GM19468 (cell line): ENCODE measurements at regions not wholly inside any gene's neighbourhood (a gene's known extent, or its start where the extent isn't known, plus 50 kb on each side); places are given as distances from the start of the nearest gene placed in this dataset.
"Not testable (repeated sequence)": the region's sequence is repeated elsewhere in the genome, so short reads cannot be mapped to it uniquely, and the experiment has no call there.

Experiments
- ATAC-seq: cut with Tn5 transposase; IDR thresholded peaks from one replicate; pipeline ENCODE4 v1.9.1; 2021; ENCODE audit warnings: mild to moderate bottlenecking, moderate library complexity, moderate number of reproducible peaks; ENCODE audit not compliant: unreplicated experiment; ENCODE audit errors: extremely low read depth

DNA sequence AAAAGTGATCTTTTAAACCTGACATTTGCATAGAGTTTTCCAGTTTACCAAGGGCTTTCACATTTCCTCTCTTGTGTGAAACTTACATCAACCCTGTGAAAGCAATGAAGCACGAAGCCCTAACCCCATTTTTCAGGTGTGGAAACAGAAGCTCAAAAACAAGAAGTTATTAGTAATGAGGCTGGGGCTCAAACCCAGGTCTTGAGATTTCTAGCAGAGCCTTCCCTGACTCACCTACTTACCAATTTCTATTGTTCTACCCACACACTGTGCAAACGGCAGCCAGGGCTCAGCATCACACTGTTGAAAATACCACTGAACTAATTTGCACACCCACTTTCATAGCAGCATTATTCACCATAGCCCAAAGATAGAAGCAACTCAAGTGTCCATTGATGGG lies 117.8 kb upstream of the IGF1R start:
- no peak for ATAC-seq

DNA sequence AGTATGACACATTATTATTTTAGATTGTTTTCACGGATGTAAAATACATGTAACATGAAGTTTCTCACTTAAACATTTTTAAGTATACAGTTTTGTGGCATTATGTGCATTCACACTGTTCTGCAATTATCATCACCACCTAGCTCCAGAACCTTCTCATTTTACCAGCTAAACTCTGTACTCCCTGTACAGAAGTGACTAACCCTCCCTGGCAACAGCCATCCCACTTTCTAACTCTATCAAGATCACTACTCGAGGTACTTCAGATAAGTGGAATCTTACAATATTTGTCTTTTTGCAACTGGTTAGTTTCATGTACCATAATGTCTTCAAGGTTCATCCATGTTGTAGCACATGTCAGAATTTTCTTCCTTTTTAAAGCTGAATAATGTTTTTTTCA lies 116.3 kb upstream of the IGF1R start:
- ATAC-seq = no peak

DNA sequence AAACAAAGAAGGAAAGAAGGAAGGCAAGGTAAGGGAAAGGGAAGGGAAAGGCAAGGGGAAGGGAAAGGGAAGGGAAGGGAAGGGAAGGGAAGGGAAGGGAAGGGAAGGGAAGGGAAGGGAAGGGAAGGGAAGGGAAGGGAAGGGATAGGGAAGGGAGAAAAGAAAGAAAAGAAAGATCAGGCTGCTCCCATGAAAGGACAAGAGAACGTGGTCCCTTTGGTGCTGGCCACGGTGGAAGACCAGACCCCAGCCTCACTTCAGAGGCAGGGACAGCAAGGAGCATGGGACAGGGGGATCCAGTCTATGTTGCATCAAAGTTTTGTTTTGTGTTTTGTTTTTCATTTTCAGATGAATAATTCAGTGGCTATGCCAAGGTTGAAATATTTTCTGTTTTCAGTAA lies 111.4 kb upstream of the IGF1R start:
- ATAC-seq = no peak

DNA sequence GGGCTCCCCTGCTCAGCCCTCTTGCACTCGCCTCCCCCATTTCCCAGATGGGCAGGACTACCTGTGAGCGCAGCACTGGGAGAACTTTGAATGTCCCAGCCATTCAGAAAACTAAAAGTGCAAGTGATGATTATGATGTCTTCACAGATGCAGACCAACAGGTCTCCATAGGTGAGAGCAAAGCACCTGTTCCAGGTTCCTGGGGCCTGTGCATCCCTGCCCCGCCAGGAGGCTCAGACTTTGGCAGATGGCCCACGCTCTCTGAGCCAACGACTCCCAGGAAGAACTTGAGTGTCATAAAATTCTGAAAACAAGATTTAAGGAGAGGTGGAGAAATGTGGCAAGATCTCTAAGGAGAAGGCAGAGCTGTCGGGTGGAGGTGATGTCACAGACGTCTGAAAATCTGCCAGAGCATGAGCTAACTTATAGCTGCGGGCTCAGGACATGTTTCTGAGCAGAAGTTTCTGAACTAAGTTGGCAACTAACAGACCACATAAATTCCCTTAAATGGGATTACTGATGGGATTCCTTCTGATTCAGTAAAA lies 110.8 kb upstream of the IGF1R start:
- ATAC-seq = no peak

DNA sequence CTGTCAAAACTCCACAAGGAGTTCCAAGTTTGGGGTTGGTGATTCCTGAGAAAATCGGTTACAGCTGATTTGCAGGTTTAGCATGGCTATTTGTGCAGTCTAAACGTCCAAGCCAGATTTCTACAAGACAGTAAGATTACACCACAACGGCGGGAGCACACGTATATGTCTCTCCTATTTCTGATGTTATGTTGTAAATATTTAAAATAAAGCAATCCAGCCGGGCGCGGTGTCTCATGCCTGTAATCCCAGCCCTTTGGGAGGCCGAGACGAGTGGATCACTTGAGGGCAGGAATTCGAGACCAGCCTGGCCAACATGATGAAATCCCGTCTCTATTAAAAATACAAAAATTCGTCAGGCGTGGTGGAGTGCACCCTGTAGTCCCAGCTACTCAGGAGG lies 106.8 kb upstream of the IGF1R start:
- no peak for ATAC-seq

DNA sequence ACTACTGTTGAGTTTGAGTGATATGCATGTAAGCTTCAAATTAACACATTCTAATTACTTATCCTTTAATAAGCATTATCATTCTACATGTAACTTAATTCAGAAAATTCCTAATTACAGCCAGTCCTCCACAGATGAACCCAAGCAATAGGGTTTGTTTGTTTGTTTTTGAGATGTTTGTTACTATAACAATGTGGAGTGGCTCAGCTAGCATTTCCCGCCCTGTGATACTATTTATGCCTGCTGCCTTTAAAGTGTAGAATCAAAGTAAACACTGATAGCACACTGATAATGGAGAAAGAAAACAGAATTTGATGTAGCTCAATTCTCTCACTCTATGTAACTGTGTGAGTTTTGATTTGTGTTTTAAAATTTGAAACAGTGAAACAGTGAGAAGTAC lies 105.1 kb upstream of the IGF1R start:
- no peak for ATAC-seq

DNA sequence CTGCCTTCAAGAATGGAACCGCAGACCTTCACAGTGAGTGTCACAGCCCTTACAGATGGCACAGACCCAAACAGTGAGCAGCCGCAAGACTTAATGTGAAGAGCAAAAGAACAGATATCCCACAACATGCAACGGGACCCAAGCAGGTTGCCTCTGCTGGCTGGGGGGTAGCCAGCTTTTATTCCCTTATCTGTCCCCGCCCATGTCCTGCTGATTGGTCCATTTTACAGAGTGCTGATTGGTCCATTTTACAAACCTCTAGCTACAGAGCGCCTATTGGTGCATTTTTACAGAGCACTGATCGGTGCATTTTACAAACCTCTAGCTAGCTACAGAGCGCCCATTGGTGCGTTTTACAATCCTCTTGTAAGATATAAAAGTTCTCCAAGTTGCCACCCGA lies 102.0 kb upstream of the IGF1R start:
- ATAC-seq = no peak

DNA sequence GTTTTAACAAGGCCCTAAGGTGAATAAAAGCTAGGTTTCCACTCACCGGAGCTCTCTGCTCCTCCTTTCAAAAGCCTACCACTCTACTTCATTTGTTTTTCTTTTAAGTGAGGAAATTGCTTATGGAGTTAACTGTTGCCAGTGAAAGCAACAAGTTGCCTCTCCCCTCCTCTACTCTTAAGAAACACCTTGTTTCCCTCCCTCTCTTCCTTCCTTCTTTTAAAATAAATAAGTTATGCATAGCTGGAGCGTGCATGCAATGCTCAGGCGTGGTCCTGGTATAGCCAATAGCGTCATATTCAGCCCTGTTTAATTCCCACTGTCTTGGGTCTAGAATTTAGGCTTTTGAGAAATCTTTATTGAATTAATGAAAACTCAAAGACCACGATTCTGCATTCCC lies 101.1 kb upstream of the IGF1R start:
- ATAC-seq = no peak

DNA sequence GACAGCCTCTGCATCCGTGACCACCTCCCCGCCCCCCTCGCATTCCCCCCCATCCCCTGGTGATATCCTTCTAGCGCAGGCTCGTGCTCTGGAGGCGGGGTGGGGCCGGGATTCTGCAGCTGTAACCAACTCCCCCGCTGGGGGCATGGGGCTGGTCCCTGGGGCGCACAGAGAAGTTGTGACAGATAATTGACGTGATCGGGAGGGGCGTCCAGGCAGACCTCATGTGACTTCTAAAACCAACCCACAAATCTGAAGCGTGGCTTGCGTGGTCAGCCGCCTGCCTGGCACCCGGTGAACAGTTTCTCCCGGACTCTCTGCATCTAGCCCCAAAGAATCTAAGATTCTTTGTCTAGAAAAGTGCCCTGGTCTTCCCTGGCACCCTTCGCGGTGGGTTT lies 100.6 kb upstream of the IGF1R start:
- no peak for ATAC-seq

DNA sequence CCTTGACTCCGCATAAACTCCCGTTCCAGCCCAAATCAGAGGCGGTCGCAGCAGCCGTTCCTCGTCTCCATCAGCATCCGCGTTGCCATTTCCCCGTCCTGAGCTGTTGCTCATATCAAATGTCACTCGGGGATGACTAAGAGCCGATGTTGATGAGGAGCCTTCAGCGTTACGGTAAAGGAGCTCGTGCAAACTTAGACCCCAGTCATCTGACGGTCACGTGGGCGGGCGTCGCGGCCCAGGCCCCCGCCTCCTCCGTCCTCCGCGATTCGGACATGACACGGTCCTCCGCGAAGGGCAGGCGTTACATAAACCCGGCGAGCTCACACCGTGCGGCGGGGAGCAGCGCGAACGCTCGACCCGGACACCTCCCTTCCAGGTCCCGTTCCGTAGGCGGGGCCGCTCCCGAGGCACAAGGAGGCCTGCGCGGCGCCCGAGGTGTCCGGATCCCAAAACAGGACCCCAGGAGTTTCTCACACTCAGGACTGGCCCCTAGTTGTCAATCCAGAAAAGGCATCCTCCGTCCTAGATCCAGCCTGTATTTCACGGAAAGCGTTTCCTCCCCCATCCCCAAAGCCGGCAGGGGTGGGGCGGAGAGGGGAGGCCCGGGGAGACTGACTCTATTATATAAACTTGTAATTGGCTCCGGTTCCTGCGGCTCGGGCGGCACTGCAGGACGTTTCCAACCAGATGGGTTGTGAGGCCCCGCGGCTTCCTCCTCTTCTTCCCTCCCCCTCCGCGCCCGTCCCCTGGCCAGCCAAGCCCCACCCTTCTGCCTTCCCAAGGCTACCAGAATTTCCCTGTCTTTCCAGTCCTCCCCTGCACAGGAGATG lies 100.0 kb upstream of the IGF1R start:
- no peak for ATAC-seq

DNA sequence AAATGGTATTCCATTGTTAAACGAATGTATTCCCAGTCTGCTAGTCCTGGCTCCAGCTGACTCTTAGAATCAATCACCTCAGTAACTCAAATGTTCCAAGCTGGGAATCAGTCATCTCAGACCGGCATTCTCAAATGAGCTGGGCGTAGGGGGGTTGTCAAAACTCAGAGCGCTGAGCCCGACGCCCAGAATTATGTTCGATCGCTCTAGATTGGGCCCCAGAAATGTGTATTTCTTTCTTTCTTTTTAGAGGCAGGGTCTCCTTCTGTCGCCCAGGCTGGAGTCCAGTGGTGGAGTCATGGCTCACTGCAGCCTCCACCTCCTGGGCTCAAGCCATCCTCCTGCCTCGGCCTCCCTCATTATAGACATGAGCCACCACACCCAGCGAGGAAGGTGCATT lies 99.3 kb upstream of the IGF1R start:
- no peak for ATAC-seq

DNA sequence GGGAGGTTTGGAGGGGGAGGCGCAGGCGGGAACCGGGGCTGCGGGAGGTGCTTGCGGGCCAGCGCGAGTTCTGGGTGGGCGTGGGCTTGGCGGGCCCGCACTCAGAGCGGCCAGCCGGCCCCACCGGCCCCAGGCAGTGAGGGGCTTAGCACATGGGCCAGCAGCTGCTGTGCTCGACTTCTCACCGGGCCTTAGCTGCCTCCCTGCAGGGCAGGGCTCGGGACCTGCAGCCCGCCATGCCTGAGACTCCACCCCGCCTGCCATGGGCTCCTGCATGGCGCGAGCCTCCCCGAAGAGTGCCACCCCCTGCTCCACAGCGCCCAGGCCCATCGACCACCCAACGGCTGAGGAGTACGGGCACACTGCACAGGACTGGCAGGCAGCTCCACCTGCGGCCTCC lies 98.6 kb upstream of the IGF1R start:
- ATAC-seq = no peak

DNA sequence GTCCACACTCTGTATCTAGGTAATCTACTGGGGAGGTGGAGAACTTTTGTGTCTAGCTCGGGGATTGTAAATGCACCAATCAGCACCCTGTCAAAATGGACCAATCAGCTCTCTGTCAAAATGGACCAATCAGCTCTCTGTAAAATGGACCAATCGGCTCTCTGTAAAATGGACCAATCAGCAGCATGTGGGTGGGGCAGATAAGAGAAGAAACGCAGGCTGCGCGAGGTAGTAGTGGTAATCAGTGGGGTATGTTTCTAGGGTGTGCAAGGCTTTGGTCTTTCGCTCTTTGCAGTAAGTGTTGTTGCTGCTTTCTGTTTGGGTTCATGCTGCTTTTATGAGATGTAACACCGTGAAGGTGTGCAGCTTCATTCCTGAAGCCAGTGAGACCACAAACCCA lies 98.0 kb upstream of the IGF1R start:
- not testable (repeated sequence) for ATAC-seq

DNA sequence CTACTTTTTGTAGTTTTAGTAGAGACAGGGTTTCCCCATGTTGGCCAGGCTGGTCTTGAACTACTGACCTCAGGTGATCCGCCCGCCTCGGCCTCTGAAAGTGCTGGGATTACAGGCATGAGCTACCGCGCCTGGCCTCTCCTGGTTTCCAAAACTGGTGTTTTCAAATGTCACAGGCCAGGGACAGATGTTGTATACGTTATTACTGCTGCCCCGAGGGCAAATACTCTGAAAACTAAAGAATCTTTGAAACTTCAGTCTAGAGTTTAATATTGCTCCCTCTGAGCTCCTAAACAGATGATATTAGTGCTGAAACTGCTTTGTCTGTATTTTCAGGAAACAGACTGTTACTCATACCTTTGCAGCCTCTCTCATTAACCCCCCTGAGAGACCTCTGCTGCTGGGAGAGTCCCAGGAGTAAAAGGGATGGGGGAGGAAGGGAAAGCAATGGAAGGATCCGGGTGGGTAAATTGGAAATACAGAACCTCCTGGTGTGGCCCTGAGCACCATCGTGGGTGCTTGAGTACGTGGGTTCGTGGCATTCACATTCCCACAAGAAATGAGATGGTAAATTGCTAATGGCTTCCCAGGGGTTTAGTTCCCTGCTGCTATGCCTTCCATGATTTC lies 96.3 kb upstream of the IGF1R start:
- no peak for ATAC-seq

DNA sequence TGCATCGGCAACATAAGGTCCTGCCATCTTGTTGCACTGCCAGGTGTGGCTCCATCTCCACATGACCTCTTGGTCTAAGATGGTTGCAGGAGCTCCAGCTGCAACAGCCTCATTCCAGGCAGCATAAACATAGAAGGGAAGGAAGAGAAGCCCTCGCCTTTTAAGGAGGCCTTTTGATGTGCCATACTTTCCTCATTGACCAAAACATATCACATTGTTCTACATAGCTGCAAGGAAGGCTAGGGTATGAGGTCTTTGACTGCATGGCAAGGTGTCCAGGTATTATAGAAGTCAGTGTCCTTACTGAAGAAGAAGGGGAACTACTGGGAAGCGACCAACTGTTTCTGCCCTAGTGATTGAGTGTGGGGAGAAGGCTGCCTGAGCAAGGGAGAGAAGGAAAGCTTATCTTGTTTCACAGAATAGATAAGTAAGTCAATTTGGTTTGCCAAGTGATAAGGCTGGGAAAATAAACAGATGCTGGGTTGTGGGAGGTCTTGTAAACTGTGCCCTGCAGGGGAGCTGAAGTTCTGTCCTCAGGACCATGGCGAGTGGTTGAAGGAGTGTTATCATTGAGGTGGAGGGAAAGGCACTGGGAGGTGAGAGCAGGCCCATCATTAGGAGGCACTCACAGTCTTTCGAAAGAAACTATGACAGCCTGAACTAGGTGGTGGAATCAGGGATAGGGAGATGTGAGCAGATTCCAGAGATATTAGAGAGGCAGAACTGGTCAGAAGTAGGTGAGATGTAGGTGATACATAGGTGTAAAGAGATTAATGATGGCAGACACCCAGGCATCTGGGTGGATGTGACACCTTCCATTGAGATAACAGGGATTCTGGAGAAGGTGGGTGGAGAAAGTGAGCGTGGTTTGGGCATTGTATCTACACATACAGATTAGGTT lies 93.8 kb upstream of the IGF1R start:
- ATAC-seq = no peak

DNA sequence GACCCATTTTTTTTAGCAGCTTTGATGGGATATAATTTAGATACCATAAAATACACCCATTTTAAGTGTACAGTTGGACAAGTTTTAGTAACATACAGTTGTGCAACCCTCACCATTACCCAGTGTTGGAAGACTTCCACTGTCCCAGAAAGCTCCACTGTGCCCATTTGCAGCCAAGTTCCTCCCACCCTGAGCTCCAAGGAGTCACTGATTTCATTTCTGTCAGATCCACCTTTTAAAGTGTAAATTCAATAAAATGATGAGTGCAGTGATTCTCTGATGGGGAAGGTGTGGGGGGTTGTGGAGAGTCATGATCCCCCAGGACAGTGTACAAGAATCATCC lies 93.2 kb upstream of the IGF1R start:
- ATAC-seq = no peak

DNA sequence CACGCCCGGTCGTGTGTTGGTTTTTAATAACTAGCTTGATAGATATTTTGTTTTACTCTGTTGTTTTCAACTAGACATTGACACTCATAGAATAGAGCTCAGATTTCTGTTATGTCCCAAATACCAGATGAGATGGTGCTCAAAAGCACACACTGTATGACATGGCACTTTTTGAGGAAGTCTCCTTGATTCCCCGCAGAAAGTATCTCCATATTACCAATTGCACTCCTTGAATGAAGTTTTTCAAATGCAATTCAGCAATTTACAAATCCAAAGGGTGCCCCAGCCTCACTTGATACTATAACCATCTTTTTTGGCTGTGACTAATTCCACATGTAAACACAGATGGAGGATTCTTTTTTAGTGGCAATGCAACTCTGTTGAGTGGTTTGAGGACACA lies 92.0 kb upstream of the IGF1R start:
- ATAC-seq = no peak

DNA sequence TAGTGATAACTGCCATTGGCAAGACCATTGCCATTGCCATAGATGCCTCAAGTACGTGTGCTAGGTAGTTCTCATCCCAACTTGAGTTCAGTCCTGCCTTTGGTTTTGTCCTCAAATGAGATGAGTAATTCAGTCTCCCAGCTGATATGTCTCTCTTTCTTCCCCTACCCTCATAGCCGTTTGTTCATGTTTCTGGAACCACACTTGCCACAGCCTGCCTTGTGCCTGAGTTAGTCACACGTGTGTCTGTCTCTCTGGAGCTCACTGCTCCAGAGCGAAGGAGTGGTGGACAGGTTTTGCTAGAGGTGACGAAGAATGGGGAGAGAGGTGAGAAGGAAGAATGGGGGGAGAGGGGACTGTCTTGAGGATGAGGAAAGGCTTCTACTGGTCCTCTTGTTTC lies 88.0 kb upstream of the IGF1R start:
- ATAC-seq = no peak

DNA sequence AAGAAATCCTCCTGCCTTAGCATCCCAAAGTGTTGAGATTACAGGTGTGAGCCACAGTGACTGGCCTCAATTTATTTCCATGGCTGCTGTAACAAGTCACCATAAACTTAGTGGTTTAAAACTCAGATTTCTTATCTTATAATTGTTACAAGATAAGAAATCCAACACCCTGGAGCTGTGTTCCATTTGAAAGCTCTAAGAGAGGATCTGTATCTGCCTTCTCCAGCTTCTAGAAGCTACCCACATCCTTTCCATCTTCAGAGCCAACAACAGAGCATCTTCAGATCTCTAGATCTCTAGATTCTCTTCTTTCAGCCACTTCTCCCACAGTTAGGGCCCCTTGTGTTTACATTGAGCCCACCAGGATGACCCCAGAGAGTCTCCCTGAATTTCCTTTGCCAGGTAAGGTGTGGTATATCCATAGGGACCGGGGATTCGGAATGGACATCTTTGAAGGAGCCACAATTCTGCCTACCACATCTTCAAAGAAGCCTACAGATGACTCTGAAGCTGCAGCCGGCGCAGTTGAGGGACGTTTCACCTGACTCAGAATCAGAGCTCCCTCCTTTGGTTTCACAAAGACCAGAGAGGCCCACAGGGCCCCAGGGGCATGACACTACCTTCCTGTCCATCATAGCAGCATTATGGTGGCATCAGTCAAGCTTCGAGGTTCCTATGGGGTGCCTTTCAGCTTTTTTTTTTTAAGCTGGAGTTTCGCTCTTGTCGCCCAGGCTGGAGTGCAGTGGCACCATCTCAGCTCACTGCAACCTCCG lies 87.0 kb upstream of the IGF1R start:
- no peak for ATAC-seq

DNA sequence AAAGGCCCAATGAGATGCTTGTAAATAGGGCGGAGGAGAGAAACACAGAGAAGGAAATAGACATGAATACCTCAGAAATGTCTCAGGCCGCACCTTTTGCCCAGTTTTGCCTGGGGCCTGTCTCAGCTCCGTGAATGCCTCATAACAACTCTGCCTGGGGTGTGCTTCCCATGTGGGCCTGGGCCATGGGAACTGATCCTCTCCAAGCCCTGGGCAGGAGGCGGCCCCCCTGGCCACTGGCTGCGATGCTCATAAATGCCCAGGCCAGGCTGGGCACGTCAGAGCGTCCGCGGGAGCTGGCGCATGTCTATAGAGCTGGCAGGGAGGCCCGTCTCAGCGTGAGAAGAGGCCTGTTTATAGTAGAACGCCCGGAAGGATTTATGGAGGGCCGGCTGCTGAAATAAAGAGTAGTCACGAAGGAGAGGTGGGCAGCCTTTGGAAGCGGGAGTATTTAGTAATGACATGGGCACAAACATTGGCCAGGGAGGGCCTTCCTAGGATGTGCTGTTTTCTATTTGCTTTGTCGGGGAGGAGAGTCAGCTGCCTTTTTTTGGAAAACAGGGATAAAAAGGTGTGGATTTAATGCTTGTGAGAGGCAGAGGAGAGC lies 85.9 kb upstream of the IGF1R start:
- ATAC-seq = no peak
